ENCODE measurements at regions not wholly inside any gene's neighbourhood (a gene's known extent, or its start where the extent isn't known, plus 50 kb on each side); places are given as distances from the start of the nearest gene placed in this dataset.

- TF ChIP-seq POLR2A (IDR thresholded peaks at IDR 0.05; ENCODE audit: low read depth, low read length) (no peak), POLR2AphosphoS5 (IDR thresholded peaks at IDR 0.05; ENCODE audit: low read depth, low read length) (no peak), TAF1 (IDR thresholded peaks at IDR 0.05; ENCODE audit: low read depth, low read length) (no peak), SPI1 (IDR thresholded peaks at IDR 0.05; ENCODE audit: low read depth, low read length) (no peak), PAX5 (IDR thresholded peaks at IDR 0.05; ENCODE audit: insufficient read depth, low read length, severe bottlenecking) (no peak), POU2F2 (IDR thresholded peaks at IDR 0.05; ENCODE audit: low read depth, low read length) (no peak)
These were observed 128.9 kb upstream of the RTL1 start for GRCh38 chr14:101032433-101032832.
